ENCODE measurements at regions not wholly inside any gene's neighbourhood (a gene's known extent, or its start where the extent isn't known, plus 50 kb on each side); places are given as distances from the start of the nearest gene placed in this dataset.

- TF ChIP-seq POLR2A (IDR thresholded peaks at IDR 0.05), result no peak
- TF ChIP-seq, protein P1, sequence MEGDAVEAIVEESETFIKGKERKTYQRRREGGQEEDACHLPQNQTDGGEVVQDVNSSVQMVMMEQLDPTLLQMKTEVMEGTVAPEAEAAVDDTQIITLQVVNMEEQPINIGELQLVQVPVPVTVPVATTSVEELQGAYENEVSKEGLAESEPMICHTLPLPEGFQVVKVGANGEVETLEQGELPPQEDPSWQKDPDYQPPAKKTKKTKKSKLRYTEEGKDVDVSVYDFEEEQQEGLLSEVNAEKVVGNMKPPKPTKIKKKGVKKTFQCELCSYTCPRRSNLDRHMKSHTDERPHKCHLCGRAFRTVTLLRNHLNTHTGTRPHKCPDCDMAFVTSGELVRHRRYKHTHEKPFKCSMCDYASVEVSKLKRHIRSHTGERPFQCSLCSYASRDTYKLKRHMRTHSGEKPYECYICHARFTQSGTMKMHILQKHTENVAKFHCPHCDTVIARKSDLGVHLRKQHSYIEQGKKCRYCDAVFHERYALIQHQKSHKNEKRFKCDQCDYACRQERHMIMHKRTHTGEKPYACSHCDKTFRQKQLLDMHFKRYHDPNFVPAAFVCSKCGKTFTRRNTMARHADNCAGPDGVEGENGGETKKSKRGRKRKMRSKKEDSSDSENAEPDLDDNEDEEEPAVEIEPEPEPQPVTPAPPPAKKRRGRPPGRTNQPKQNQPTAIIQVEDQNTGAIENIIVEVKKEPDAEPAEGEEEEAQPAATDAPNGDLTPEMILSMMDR (IDR thresholded peaks at IDR 0.05), result no peak
Observed at GRCh38 chr1:59141267-59141863, 155.5 kb upstream of the FGGY start.
